Kidney (tissue), 13 donors: ENCODE measurements at regions not wholly inside any gene's neighbourhood (a gene's known extent, or its start where the extent isn't known, plus 50 kb on each side); places are given as distances from the start of the nearest gene placed in this dataset.

Experiments
- DNase-seq, 5 donors: peaks; one replicate each; pipeline ENCODE4 v3.0.0-alpha.2; 2013 to 2020
- FAIRE-seq: peaks from 2 replicates; lab custom pipeline; 2012; peaks lifted over from hg19 to GRCh38; lab: Jason Lieb, UNC
- H3K27ac ChIP-seq, 2 donors: one replicate each; pipeline ENCODE4 v1.7.0; 2013; ENCODE audit warnings: low read depth in 2 of 2, low read length in 2 of 2, inconsistent platforms in 1 of 2
- H3K27me3 ChIP-seq: one replicate; pipeline ENCODE4 v1.7.1; 2013; ENCODE audit warnings: low read length, inconsistent platforms; ENCODE audit not compliant: control insufficient read depth, insufficient read depth
- H3K36me3 ChIP-seq, 3 donors: one replicate each; pipeline versions ENCODE4 v1.7.0 to v1.7.1; 2013; ENCODE audit warnings: low read length in 3 of 3, control low read depth in 1 of 3, inconsistent platforms in 1 of 3; ENCODE audit not compliant: insufficient read depth in 3 of 3, control insufficient read depth in 2 of 3
- H3K4me1 ChIP-seq, 3 donors: one replicate each; pipeline versions ENCODE4 v1.7.0 to v1.7.1; 2013; ENCODE audit warnings: low read length in 3 of 3, inconsistent platforms in 1 of 3, low read depth in 1 of 3; ENCODE audit not compliant: control insufficient read depth in 2 of 3, insufficient read depth in 2 of 3
- H3K4me3 ChIP-seq, 3 donors: one replicate each; pipeline versions ENCODE4 v1.7.0 to v1.8.1; 2013; ENCODE audit warnings: low read length in 3 of 3, control low read depth in 1 of 3, inconsistent platforms in 1 of 3
- H3K9ac ChIP-seq, 3 donors: one replicate each; pipeline versions ENCODE4 v1.7.0 to v1.7.1; 2013; ENCODE audit warnings: low read length in 3 of 3, control low read depth in 1 of 3, inconsistent platforms in 1 of 3
- H3K9me3 ChIP-seq, 3 donors: one replicate each; pipeline versions ENCODE4 v1.7.0 to v1.7.1; 2013; ENCODE audit warnings: low read length in 3 of 3, control low read depth in 1 of 3, inconsistent platforms in 1 of 3; ENCODE audit not compliant: control insufficient read depth in 2 of 3, insufficient read depth in 1 of 3
- CTCF ChIP-seq: IDR thresholded peaks from 3 replicates; pipeline ENCODE4 v1.5.1; 2012; ENCODE audit warnings: mild to moderate bottlenecking, moderate library complexity, borderline replicate concordance; ENCODE audit not compliant: insufficient read depth; ENCODE audit errors: extremely low read depth
- intact Hi-C: fragments of 100-400 bp; cut with DNase I; formaldehyde crosslinking; loops from one replicate; pipeline ENCODE4 v1.11.1; 2022
- donor health status: control.
- donor health status: control.
- donor health status: control.
- donor health status: control.
- donor health status: control.
- donor health status: DM: yes; HTN: yes; CAD: no.
- donor health status: Normal renal cell carcinoma (clear cell type).

GRCh38 chr5:141793881-141794280, 84.3 kb downstream of the PCDH1 start:
- Histone ChIP-seq H3K9me3 (no peaks in the 10 kb centered on the region), H3K27ac (no peak overlapping the region), H3K4me3 (no peak overlapping the region), H3K4me1 (no peaks in the 10 kb centered on the region), H3K9ac (no peak overlapping the region), H3K36me3 (no peaks in the 10 kb centered on the region), H3K27me3 (no peaks in the 10 kb centered on the region)
- no peak for TF ChIP-seq CTCF
- no peak for DNase-seq
- intact Hi-C loops = no loop called here
- FAIRE-seq = no peak

- Histone ChIP-seq H3K4me3 (no peak overlapping the region), H3K27me3 (no peaks in the 10 kb centered on the region), H3K4me1 (no peaks in the 10 kb centered on the region), H3K27ac (no peak overlapping the region), H3K36me3 (no peaks in the 10 kb centered on the region), H3K9me3 (no peaks in the 10 kb centered on the region), H3K9ac (no peak overlapping the region)
- DNase-seq (no peak), FAIRE-seq (no peak)
- TF ChIP-seq CTCF = no peak
- intact Hi-C loops = no loop called here
These were observed 84.8 kb downstream of the PCDH1 start for GRCh38 chr5:141793403-141793802.

- FAIRE-seq = no peak
These were observed 87.6 kb downstream of the PCDH1 start for GRCh38 chr5:141790630-141791029.

More at GRCh38 chr5:141790630-141791029, 87.6 kb downstream of the PCDH1 start:
- DNase-seq = no peak
- H3K27me3 ChIP-seq = no peaks in the 10 kb centered on the region
- H3K9ac ChIP-seq = no peak overlapping the region
- no peak overlapping the region for H3K27ac ChIP-seq
- no peaks in the 10 kb centered on the region for H3K9me3 ChIP-seq
- H3K36me3 ChIP-seq = no peaks in the 10 kb centered on the region
- TF ChIP-seq CTCF = no peak
- H3K4me3 ChIP-seq = no peak overlapping the region
- H3K4me1 ChIP-seq = no peaks in the 10 kb centered on the region
- intact Hi-C loops = no loop called here
